Activated T-helper 9 cell treated with anti-CD3 and anti-CD28 coated beads, Interleukin-2, amount 50 U/mL, for 16 hours (primary cell): ENCODE measurements at regions not wholly inside any gene's neighbourhood (a gene's known extent, or its start where the extent isn't known, plus 50 kb on each side); places are given as distances from the start of the nearest gene placed in this dataset.

Source experiments
- DNase-seq: peaks from one replicate; pipeline ENCODE4 v3.0.0-alpha.2; 2020; ENCODE audit warnings: low read depth

DNA sequence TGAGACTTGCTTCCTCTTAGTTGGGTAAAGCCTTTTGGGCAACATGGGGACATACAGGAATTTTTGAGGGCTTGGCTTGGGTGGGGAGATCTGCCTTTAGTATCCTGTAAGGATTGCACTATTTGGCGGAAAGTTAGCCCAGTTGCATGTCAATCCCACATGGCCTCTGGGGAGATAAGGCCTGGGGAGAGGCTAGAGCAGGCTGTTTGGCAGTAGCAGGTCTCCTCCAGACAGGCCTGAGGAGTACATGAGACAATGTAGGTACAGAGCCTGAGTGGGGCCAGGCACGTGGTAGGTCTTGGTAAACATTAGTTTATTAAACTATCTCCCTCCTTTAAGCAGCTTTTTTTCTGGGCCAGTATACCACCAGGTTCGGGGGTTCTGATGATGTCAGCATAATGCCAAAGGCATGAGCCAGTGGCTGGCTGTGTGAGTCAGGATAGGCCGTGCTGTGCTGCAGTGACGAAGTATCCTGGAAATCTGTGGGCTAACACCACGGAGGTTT is 147.9 kb downstream of the VEGFA start:
- DNase-seq = no peak

- DNase-seq = no peak
These were observed 147.2 kb downstream of the VEGFA start for GRCh38 chr6:43916924-43917877.

- no peak for DNase-seq
These were observed 146.2 kb downstream of the VEGFA start for GRCh38 chr6:43915986-43916923.

GRCh38 chr6:43915208-43915869 is 145.3 kb downstream of the VEGFA start:
- no peak for DNase-seq

- DNase-seq = no peak
These were observed 144.5 kb downstream of the VEGFA start for GRCh38 chr6:43914272-43915147.

DNA sequence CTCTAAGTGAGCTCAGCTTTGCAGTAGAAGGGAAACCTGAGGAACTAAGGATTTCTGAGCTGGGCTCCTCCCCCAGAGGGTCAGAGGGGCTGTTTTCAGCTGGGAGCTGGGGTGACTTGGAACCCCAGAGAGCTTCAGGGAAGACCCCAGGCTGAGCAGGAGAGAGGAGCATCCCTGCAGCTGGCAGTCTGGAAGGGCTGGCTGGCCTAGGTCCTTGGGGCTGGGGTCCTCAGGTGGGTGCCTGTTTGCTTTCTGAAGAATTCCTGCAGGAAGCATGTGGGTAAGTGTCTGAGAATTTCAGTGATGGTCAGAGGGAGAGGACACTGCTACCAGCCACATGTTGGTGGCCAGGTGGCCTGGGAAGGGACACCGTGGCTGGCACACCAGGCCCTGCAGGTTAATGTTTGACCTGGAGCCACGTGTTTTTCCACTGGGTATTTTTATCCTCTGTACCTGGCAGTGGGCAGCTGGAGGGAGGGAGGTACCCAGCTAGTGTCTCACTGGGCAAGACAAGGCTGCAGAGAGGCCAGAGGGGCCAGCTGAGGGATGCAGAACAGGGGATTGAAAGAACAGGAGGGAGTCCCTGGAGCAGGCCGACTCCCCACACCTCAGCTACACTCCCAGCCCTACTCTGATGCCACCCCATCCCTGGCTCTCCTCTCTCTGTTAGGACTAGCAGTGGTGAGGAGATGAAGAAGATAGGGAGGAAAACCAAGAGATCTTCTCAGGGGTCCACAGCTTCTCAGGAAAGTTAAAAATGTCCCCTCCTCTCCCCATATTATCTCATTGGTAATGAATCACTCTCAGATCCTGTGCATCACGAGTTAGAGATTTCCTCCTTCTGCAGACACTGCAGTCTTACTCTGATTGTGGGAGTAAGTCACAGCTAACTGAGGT is 143.6 kb downstream of the VEGFA start:
- no peak for DNase-seq

DNA sequence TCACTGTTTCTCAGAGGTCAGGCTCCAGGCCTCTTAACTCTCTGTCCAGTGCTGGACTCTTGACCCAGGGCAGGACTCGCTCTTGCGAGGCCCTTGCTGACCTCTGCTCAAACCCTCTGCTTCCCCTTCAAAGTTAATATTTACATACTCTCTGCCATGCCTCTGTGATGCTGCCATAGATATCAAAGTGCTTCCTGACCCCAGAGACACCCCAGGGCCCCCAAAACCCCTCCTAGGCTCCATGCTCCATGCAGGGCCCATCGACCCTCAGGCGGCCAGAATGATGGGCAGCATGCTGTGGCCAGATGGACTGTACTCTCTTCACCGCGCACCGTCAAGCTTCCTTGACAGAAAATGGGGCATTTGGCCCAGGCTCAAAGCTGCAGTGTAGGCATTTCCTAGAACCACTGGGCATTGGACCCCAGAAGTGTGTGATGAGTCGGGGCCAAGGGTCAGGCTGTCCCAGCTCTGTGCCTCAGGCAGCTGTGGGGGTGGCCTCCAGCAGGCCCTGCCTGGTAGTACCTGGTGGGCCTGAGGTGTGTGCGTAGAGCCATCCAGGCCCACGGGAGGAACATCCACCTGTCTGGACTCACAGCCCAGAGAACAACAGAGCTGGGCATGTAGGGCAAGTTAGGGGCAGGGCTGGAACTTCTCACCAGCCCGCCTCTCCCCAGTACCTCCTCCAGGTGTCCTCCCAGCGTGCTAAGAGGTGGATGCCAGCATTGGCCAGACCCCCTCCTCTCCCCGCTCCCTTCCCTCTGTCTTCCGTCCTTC is 142.8 kb downstream of the VEGFA start:
- DNase-seq = no peak

DNA sequence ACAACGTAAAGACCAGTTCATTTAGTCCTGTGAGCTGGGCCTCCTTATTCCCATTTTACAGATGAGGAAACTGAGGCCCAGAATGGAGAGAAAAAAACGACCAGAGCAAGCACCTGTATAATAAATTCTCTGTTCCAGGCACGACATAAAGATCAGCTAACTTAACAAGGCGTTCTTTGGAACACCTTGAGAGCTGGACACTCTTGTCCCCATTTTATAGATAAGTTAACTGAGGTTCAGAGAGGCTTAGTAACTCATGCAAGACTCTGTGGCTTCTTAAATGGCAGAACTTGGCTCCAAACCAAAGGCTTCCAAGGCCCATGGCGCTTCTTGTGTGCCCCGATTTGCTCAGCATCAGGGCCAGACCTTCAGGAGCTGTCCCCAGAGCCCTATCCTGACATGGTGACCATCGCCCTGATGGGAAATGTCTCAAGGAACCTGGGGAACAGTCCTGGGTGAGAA is 142.1 kb downstream of the VEGFA start:
- DNase-seq = no peak

DNA sequence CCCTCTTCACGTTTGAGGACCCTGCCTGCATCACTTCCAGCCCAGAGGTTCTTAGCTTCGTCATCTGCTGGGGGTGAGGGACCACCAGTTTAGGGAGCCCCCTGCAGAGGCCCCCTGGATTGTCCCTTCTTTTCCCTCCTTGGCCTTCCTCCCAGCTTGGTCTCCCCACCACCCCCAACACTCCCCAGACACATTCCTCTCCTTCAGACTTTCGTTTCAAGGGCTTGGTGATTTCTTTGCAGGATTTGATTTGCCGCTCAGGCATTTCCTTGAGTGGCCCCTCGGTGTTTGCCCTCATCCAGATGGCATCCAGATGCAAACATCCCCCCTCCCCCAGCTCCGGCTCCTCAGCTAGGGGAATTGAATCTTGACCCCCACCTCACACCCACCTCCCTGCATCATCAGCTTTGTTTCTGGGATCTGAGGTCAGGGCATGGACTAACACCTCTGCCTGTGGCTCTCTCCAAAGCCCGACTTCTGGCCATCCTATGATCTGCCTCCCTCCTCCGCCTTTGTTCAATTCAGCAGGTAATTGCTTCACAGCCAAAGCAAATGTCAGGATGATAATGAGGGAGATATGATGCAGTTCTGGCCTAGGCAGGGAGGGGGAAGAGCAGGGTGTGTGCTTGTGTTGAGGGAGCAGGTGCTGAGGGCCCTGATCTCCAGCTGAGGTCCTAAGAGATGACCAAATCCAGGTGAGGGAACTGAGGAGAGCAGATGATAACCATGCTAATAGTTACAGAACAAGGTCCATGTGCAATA is 141.5 kb downstream of the VEGFA start:
- DNase-seq = no peak

- no peak for DNase-seq
These were observed 140.8 kb downstream of the VEGFA start for GRCh38 chr6:43910638-43911353.

DNA sequence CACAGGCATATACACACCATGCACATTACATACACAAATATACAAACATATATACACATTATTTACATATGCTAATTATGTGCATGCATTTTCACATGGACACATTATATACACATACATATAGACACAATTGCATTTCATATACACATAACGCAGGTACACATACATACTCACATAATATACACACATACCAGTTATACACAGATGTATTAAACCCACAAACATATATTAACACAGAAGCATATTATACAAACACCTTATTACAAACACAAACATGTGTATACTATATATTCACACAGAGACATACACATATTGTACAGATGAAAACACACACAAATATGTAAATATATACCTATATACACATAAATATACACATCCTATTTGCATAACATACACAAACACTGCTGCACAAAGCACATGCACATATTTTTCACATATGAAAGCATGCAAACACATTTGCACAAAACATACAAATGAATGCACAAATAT is 140.2 kb downstream of the VEGFA start:
- no peak for DNase-seq

- DNase-seq = no peak
These were observed 139.6 kb downstream of the VEGFA start for GRCh38 chr6:43909474-43910148.

GRCh38 chr6:43907789-43908472 is 137.9 kb downstream of the VEGFA start:
- no peak for DNase-seq

DNA sequence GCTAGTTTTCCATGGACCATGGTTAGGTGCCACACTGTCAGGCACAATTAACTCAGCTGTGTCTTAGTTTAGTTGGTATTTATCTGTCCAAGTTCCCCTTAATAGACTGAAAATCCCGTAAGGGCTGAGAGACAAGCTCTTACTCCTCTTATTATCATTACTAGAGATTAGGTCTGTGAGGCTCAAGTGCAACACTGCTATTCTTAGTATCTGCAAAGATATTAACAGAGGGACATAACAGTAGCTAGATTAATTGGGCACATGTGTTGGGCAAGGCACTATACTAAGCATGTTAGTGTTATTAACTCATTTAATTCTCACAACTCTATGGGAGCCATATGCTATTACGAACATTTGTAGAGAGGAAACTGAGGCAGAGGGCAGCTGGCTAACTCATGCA is 137.3 kb downstream of the VEGFA start:
- DNase-seq = no peak

- no peak for DNase-seq
These were observed 134.5 kb downstream of the VEGFA start for GRCh38 chr6:43904311-43905123.
